ENCODE measurements at regions not wholly inside any gene's neighbourhood (a gene's known extent, or its start where the extent isn't known, plus 50 kb on each side); places are given as distances from the start of the nearest gene placed in this dataset.
"Not testable (repeated sequence)": the region's sequence is repeated elsewhere in the genome, so short reads cannot be mapped to it uniquely, and the experiment has no call there.

DNA sequence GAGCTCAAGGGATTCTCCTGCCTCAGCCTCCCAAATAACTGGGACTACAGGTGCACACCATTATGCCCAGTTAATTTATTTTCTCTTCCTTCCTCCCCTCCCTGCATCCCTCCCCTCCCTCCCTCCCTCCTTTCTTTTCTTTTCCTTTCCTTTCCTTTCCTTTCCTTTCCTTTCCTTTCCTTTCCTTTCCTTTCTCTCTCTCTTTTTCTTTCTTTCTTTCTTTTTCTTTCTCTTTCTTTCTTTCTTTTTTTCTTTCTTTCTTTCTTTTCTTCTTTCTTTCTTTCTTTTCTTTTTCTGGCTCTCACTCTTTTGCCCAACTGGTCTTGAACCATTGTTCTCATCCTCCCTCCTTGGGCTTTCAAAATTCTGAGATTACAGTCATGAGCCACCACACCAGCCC, 873.0 kb upstream of the KLHL1 start:
- TF ChIP-seq, protein P1, sequence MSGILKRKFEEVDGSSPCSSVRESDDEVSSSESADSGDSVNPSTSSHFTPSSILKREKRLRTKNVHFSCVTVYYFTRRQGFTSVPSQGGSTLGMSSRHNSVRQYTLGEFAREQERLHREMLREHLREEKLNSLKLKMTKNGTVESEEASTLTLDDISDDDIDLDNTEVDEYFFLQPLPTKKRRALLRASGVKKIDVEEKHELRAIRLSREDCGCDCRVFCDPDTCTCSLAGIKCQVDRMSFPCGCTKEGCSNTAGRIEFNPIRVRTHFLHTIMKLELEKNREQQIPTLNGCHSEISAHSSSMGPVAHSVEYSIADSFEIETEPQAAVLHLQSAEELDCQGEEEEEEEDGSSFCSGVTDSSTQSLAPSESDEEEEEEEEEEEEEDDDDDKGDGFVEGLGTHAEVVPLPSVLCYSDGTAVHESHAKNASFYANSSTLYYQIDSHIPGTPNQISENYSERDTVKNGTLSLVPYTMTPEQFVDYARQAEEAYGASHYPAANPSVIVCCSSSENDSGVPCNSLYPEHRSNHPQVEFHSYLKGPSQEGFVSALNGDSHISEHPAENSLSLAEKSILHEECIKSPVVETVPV (CRISPR knock-in tag; IDR thresholded peaks at IDR 0.05), result not testable (repeated sequence)
- TF ChIP-seq, protein P2, sequence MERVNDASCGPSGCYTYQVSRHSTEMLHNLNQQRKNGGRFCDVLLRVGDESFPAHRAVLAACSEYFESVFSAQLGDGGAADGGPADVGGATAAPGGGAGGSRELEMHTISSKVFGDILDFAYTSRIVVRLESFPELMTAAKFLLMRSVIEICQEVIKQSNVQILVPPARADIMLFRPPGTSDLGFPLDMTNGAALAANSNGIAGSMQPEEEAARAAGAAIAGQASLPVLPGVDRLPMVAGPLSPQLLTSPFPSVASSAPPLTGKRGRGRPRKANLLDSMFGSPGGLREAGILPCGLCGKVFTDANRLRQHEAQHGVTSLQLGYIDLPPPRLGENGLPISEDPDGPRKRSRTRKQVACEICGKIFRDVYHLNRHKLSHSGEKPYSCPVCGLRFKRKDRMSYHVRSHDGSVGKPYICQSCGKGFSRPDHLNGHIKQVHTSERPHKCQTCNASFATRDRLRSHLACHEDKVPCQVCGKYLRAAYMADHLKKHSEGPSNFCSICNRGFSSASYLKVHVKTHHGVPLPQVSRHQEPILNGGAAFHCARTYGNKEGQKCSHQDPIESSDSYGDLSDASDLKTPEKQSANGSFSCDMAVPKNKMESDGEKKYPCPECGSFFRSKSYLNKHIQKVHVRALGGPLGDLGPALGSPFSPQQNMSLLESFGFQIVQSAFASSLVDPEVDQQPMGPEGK (CRISPR knock-in tag; IDR thresholded peaks at IDR 0.05; ENCODE audit: borderline replicate concordance), result not testable (repeated sequence)
- not testable (repeated sequence) for TF ChIP-seq OSR1 (CRISPR knock-in tag; IDR thresholded peaks at IDR 0.05); ZC3H10 (CRISPR knock-in tag; IDR thresholded peaks at IDR 0.05); PPARA (CRISPR knock-in tag; IDR thresholded peaks at IDR 0.05; ENCODE audit: borderline replicate concordance); ZFP3 (CRISPR knock-in tag; IDR thresholded peaks at IDR 0.05); ZFP30 (CRISPR knock-in tag; IDR thresholded peaks at IDR 0.05)

All from SK-N-SH treated with all-trans-retinoic acid at 6 μM for 48 hours (cell line).